GM21737 (cell line): ENCODE measurements at regions not wholly inside any gene's neighbourhood (a gene's known extent, or its start where the extent isn't known, plus 50 kb on each side); places are given as distances from the start of the nearest gene placed in this dataset.
A peak's percentile ranks its signal among the peaks of the same experiment; 100 is the strongest.
"Not testable (repeated sequence)": the region's sequence is repeated elsewhere in the genome, so short reads cannot be mapped to it uniquely, and the experiment has no call there.

Experiments
- ATAC-seq: cut with Tn5 transposase; IDR thresholded peaks from one replicate; pipeline ENCODE4 v1.9.1; 2021; ENCODE audit warnings: mild to moderate bottlenecking, moderate library complexity; ENCODE audit not compliant: unreplicated experiment

GRCh38 chr18:62629031-62629430 lies 86.3 kb upstream of the PHLPP1 start:
- ATAC-seq: no peak

GRCh38 chr18:62631173-62631572 lies 84.2 kb upstream of the PHLPP1 start:
- no peak for ATAC-seq

DNA sequence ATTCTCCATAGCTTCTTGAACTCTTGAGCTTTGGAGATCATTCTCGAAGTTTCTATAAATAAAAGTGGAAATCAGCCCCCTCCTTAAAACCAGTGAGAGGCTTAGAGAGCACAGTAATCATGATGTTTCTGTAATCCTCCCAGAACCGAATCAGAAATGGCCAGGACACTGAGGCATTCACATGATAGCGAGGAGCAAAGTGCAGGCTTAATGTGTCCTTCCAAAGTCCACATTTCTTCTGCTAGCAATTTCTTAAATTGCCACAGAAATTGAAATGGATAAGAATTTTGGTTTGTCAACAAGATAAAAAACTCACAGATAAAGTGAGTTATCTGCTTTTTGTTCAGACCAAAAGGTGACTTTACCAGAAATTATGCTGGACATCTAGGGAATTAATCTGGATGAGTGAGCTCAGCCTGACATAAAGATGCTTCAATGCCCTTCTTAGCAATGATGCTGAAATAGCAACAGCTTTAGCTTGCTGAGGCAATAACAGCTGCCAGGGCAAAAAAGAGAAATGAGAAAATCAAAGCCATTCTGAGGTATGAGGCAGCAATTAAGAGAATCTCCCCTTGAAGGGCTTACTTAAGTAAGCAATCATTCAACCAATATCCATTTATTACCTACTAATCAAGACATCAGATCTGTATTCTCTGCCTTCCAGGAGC lies 82.4 kb upstream of the PHLPP1 start:
- ATAC-seq: no peak

- no peak for ATAC-seq
Measured at GRCh38 chr18:62634458-62634857, 80.9 kb upstream of the PHLPP1 start.

- no peak for ATAC-seq
Measured at GRCh38 chr18:62634979-62635630, 80.2 kb upstream of the PHLPP1 start.

DNA sequence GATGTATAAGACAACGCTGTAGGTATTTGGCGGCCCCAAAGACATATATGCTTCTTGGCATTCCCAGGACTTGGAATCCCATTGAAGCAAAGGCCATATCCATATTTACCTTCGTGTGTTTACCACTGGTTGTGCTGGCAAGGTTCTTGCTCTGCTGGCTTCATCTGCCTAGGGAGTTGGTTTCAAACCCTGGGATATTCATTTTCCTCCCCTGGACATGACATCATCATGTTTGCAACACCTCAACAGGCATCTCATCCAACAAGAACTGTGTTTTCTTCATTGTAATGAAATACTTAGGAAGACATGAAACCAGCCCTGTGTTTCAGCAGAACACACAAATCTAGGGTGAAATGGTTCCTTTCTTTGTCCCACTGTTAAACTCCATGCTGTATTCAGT lies 77.9 kb upstream of the PHLPP1 start:
- ATAC-seq: no peak

- ATAC-seq: no peak
Measured at GRCh38 chr18:62637807-62638687, 77.3 kb upstream of the PHLPP1 start.

- no peak for ATAC-seq
Measured at GRCh38 chr18:62643181-62643580, 72.2 kb upstream of the PHLPP1 start.

DNA sequence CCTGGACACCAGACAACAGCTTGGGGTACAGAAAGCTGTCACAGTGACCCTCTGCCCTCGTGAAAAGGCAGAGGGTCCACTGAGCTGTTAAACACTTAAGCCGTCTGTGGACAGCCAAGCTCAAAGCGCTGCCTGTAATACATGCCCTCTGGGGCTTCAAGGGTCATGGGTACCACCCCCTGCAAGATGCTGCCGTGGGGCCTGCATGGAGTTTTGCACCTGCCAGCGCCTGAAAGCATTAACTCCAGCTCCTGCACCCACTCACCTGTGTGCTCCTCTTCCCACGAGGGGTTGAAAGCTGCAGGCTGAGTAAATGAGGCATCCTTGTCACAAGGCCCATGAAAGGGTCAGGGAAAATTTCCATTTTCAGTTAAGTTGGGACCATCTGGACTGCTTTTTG lies 70.6 kb upstream of the PHLPP1 start:
- ATAC-seq: no peak

GRCh38 chr18:62647179-62647578 lies 68.2 kb upstream of the PHLPP1 start:
- no peak for ATAC-seq

DNA sequence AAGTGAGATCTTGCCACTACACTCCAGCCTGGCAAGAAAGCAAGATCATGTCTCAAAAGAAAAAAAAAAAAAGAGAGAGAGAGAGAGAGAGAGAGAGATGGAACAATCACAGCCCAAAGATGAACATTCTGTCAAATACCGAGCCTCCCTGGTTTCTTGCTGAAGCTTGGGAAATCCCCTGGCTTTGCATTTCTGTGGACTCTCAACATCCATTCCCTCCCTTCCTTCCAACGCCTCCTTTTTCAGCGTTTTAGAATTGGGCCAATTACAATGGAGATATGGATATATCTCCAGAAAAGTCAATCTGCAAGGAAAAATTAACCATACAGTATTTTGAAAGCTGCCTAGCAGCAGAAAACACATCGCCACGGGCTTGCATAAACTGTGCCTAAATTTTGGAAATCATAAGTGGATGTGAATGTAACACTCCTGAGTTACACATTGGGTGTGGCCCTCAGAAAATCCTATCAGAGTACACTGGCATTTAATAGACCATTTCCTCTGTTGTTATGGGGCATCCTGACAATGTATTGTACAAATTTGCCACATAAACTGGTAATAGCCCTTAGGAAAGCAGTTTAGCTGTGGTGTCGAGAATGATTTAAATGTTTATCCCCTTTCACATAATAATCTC lies 67.2 kb upstream of the PHLPP1 start:
- ATAC-seq: no peak

- no peak for ATAC-seq
Measured at GRCh38 chr18:62651276-62652056, 63.9 kb upstream of the PHLPP1 start.

GRCh38 chr18:62652057-62652629 lies 63.2 kb upstream of the PHLPP1 start:
- not testable (repeated sequence) for ATAC-seq

- ATAC-seq: no peak
Measured at GRCh38 chr18:62655520-62656219, 59.7 kb upstream of the PHLPP1 start.

DNA sequence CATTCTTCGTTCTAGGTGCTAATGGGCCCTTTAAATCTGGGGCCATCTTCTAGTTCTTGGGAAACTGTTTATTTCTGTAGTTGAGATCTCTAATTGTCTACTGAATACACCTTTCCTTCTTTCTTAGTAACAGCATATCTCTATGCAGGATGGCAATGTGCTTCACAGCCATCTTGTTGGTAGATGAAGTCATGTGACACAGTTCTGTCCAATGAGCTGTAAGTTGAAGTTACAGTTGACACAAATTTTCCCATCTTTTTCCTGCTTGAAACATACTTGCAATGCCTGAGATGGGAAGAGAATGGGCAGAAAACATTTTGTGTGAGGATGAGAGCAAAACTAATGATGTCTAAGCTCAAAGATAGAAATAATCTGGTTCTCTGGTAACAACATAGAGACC lies 57.3 kb upstream of the PHLPP1 start:
- ATAC-seq: no peak

DNA sequence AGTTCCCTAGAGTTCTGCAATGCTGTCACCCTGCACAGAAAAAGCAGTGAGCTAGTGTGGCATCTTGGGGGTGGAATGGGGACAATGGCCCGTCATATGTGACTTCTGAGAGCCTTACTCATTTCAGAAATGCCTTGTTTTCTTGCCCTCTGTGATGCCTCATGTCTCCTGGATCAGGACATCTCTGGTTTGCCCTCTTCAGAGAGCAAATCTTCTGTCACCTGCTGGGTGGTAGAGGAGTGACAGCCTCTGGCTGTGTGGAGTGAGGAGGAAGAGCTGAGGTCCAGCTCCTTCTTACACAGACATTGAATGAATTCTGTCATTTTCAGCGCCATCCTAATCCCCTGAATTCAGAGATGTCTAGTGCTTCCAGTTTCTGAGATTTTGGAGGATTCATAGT lies 55.6 kb upstream of the PHLPP1 start:
- no peak for ATAC-seq

GRCh38 chr18:62660691-62661090 lies 54.6 kb upstream of the PHLPP1 start:
- no peak for ATAC-seq

GRCh38 chr18:62663731-62664336 lies 51.5 kb upstream of the PHLPP1 start:
- peak; percentile 62 for ATAC-seq

GRCh38 chr18:62664414-62664813 lies 50.9 kb upstream of the PHLPP1 start:
- no peak for ATAC-seq
